Hepatocyte (in vitro differentiated cells): ENCODE measurements at regions not wholly inside any gene's neighbourhood (a gene's known extent, or its start where the extent isn't known, plus 50 kb on each side); places are given as distances from the start of the nearest gene placed in this dataset.

Source experiments
- DNase-seq: peaks from one replicate; pipeline ENCODE4 v3.0.0-alpha.2; 2016; ENCODE audit warnings: low spot score
- H2AFZ ChIP-seq: fragments of 200-600 bp; sonication (generic); 2 replicates; pipeline ENCODE4 v1.6.0; 2016; ENCODE audit warnings: antibody characterized with exemption, mild to moderate bottlenecking
- H3K27ac ChIP-seq: fragments of 200-600 bp; sonication (generic); 2 replicates; pipeline ENCODE4 v1.5.1; 2016; ENCODE audit warnings: mild to moderate bottlenecking
- H3K27me3 ChIP-seq: fragments of 200-600 bp; sonication (generic); 2 replicates; pipeline ENCODE4 v1.6.1; 2016
- H3K36me3 ChIP-seq: fragments of 200-600 bp; sonication (generic); replicated peaks from 2 replicates; pipeline ENCODE4 v1.5.1; 2016; ENCODE audit warnings: low read depth; ENCODE audit not compliant: insufficient read depth
- H3K4me1 ChIP-seq: fragments of 200-600 bp; sonication (generic); 2 replicates; pipeline ENCODE4 v1.5.1; 2016; ENCODE audit warnings: mild to moderate bottlenecking, moderate library complexity; ENCODE audit not compliant: insufficient read depth
- H3K4me2 ChIP-seq: fragments of 200-600 bp; sonication (generic); 2 replicates; pipeline ENCODE4 v1.6.0; 2016
- H3K4me3 ChIP-seq: fragments of 200-600 bp; sonication (generic); 2 replicates; pipeline ENCODE4 v1.5.1; 2016; ENCODE audit warnings: mild to moderate bottlenecking
- H3K79me2 ChIP-seq: fragments of 200-600 bp; sonication (generic); 2 replicates; pipeline ENCODE4 v1.6.0; 2017; ENCODE audit warnings: mild to moderate bottlenecking
- H3K9me2 ChIP-seq: fragments of 200-600 bp; sonication (generic); replicated peaks from 2 replicates; pipeline ENCODE4 v1.6.0; 2017; ENCODE audit warnings: mild to moderate bottlenecking; ENCODE audit not compliant: insufficient read depth
- H3K9me3 ChIP-seq: fragments of 200-600 bp; sonication (generic); 2 replicates; pipeline ENCODE4 v1.5.1; 2016; ENCODE audit warnings: low read depth, mild to moderate bottlenecking
- H4K20me1 ChIP-seq: fragments of 200-600 bp; sonication (generic); 2 replicates; pipeline ENCODE4 v1.6.0; 2016; ENCODE audit warnings: mild to moderate bottlenecking; ENCODE audit not compliant: insufficient read depth, poor library complexity, severe bottlenecking
- EZH2 ChIP-seq: fragments of 200-600 bp; sonication (generic); IDR thresholded peaks from 2 replicates; pipeline ENCODE4 v1.6.1; 2016; ENCODE audit warnings: antibody characterized with exemption, mild to moderate bottlenecking, borderline replicate concordance
- EZH2phosphoT487 ChIP-seq: fragments of 200-600 bp; sonication (generic); IDR thresholded peaks from one replicate; pipeline ENCODE4 v1.6.1; 2018; ENCODE audit warnings: antibody characterized with exemption, mild to moderate bottlenecking, low read depth, moderate library complexity; ENCODE audit not compliant: unreplicated experiment, severe bottlenecking
- WGBS: methylation state at CpG from one replicate; pipeline ENCODE4 v1.1.6; 2016; ENCODE audit warnings: low lambda C conversion rate; ENCODE audit errors: missing lambda C conversion rate; 5-methylcytosine and 5-hydroxymethylcytosine counted together
- TF ChIP-seq, protein P1 (sequence below): fragments of 200-600 bp; sonication (generic); IDR thresholded peaks from 2 replicates; pipeline ENCODE4 v1.5.1; 2016; ENCODE audit warnings: antibody characterized with exemption, mild to moderate bottlenecking; ENCODE audit not compliant: poor library complexity

DNA sequence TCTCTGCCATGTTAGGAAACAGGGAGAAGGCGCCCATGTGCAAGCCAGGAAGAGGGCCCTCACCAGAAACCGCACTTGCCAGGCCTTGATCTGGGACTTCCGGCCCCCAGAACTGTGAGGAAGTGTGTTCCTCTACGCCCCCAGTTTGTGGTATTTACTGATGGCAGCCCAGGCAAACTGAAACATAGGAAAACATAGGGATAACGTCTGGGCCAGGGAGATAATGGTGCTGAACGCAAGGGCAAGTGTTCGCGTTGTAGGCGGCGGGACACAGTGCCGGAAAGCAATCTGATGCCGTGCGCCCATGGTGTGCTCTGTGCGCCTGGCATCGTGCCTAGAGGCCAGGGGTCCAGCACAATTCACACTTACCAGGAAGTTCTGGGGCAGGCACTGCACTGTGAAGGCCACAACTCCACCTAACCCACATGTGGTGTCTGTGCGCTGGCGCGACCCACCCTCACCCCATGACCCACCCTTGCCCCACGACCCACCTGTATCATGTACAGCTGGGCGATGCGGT is 53.6 kb downstream of the ARL6IP4 start:
- H3K9me2 ChIP-seq: no peaks in the 10 kb centered on the region
- H4K20me1 ChIP-seq: no peaks in the 10 kb centered on the region
- H3K79me2 ChIP-seq: no peaks in the 10 kb centered on the region
- TF ChIP-seq EZH2 (no peak), EZH2phosphoT487 (no peak)
- TF ChIP-seq, protein P1, sequence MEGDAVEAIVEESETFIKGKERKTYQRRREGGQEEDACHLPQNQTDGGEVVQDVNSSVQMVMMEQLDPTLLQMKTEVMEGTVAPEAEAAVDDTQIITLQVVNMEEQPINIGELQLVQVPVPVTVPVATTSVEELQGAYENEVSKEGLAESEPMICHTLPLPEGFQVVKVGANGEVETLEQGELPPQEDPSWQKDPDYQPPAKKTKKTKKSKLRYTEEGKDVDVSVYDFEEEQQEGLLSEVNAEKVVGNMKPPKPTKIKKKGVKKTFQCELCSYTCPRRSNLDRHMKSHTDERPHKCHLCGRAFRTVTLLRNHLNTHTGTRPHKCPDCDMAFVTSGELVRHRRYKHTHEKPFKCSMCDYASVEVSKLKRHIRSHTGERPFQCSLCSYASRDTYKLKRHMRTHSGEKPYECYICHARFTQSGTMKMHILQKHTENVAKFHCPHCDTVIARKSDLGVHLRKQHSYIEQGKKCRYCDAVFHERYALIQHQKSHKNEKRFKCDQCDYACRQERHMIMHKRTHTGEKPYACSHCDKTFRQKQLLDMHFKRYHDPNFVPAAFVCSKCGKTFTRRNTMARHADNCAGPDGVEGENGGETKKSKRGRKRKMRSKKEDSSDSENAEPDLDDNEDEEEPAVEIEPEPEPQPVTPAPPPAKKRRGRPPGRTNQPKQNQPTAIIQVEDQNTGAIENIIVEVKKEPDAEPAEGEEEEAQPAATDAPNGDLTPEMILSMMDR: no peak
- H3K9me3 ChIP-seq: no peaks in the 10 kb centered on the region
- H3K4me1 ChIP-seq: no peaks in the 10 kb centered on the region
- no peak overlapping the region for H2AFZ ChIP-seq
- H3K36me3 ChIP-seq: no peaks in the 10 kb centered on the region
- no peak for DNase-seq
- no peak overlapping the region for H3K4me3 ChIP-seq
- no peaks in the 10 kb centered on the region for H3K27me3 ChIP-seq
- H3K4me2 ChIP-seq: no peak overlapping the region
- no peak overlapping the region for H3K27ac ChIP-seq
- WGBS: 95% methylated on average over 19 of the region's 21 CpGs

DNA sequence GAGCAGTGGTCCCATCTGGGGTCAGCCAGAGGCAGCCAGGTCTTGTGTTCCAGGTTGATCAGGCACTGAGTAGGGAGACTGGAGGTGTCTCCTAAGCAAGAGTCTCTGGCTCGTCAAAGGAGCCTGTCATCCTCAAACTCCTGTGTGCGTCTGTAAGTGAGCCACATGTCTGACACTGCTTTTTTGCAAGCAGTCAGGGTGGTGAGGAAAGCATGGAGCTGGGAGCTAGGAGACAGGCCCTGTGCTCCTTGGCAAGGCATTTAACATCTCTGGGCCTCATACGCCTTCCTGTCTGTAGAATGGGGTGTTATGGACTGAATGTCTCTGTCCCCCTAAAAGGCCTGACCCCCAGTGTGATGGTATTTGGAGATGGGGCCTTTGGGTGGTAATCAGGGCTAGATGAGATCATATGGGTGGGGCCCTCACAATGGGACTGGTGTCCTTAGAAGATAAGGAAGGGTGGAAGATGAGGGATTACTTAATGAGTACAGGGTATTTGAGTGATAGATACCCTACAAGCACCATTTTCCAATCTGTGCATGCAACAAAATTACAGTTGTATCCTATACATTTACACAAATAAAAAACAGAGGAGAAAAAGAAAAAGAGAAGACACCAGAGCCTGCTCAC is 53.0 kb downstream of the ARL6IP4 start:
- no peak for DNase-seq
- Histone ChIP-seq H3K36me3 (no peaks in the 10 kb centered on the region), H4K20me1 (no peaks in the 10 kb centered on the region), H3K27ac (no peak overlapping the region), H3K9me2 (no peaks in the 10 kb centered on the region), H3K4me3 (no peak overlapping the region), H3K27me3 (no peaks in the 10 kb centered on the region), H3K4me2 (no peak overlapping the region), H3K4me1 (no peaks in the 10 kb centered on the region), H3K79me2 (no peaks in the 10 kb centered on the region), H3K9me3 (no peaks in the 10 kb centered on the region), H2AFZ (no peak overlapping the region)
- 90% methylated on average over 3 of the region's 3 CpGs for WGBS
- TF ChIP-seq EZH2 (no peak), EZH2phosphoT487 (no peak)
- TF ChIP-seq, protein P1: no peak

DNA sequence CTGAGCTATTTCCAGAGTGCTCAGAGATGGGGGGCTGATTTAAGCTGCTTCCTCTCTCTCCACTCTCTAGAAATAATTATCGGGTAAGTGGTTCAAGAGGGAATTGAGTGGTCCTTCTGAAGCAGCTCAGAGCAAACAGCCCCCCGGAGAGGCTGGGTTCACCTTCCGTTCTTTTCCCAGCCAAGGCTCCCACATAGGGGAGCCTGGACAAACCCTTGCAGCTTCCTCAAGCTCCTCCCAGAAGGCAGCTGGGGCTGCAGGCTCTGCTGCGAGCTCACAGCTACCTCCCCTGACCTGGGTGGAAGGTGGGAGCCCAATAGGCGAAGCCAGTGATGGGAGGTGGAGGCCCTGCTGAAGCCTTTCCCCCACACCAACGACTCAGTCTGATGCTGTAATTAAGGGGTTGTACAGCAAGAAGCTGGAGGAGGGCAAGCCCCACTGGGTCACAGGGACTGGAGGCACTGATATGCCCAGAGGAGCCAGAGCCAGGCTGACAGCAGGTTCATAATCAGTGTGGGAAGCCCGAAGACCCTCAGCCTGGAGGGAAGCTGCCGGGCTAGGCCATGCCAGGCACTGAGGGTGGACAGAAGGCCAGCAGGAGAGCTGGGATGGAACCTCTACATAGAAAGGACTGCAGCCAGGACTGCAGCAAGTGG is 52.4 kb downstream of the ARL6IP4 start:
- Histone ChIP-seq H3K4me1 (no peaks in the 10 kb centered on the region), H3K4me3 (no peak overlapping the region), H2AFZ (no peak overlapping the region), H3K4me2 (no peak overlapping the region), H3K9me2 (no peaks in the 10 kb centered on the region), H4K20me1 (no peaks in the 10 kb centered on the region), H3K27me3 (no peaks in the 10 kb centered on the region), H3K9me3 (no peaks in the 10 kb centered on the region), H3K27ac (no peak overlapping the region), H3K36me3 (no peaks in the 10 kb centered on the region), H3K79me2 (no peaks in the 10 kb centered on the region)
- DNase-seq: no peak
- 84% methylated on average over 8 of the region's 8 CpGs for WGBS
- TF ChIP-seq EZH2phosphoT487 (no peak), EZH2 (no peak)
- TF ChIP-seq, protein P1: no peak
